Hepatocyte (in vitro differentiated cells): ENCODE measurements at regions not wholly inside any gene's neighbourhood (a gene's known extent, or its start where the extent isn't known, plus 50 kb on each side); places are given as distances from the start of the nearest gene placed in this dataset.

ENCODE experiments used
- DNase-seq: peaks from one replicate; pipeline ENCODE4 v3.0.0-alpha.2; 2016; ENCODE audit warnings: low spot score
- H2AFZ ChIP-seq: fragments of 200-600 bp; sonication (generic); 2 replicates; pipeline ENCODE4 v1.6.0; 2016; ENCODE audit warnings: antibody characterized with exemption, mild to moderate bottlenecking
- H3K27ac ChIP-seq: fragments of 200-600 bp; sonication (generic); 2 replicates; pipeline ENCODE4 v1.5.1; 2016; ENCODE audit warnings: mild to moderate bottlenecking
- H3K27me3 ChIP-seq: fragments of 200-600 bp; sonication (generic); 2 replicates; pipeline ENCODE4 v1.6.1; 2016
- H3K36me3 ChIP-seq: fragments of 200-600 bp; sonication (generic); replicated peaks from 2 replicates; pipeline ENCODE4 v1.5.1; 2016; ENCODE audit warnings: low read depth; ENCODE audit not compliant: insufficient read depth
- H3K4me1 ChIP-seq: fragments of 200-600 bp; sonication (generic); 2 replicates; pipeline ENCODE4 v1.5.1; 2016; ENCODE audit warnings: mild to moderate bottlenecking, moderate library complexity; ENCODE audit not compliant: insufficient read depth
- H3K4me2 ChIP-seq: fragments of 200-600 bp; sonication (generic); 2 replicates; pipeline ENCODE4 v1.6.0; 2016
- H3K4me3 ChIP-seq: fragments of 200-600 bp; sonication (generic); 2 replicates; pipeline ENCODE4 v1.5.1; 2016; ENCODE audit warnings: mild to moderate bottlenecking
- H3K79me2 ChIP-seq: fragments of 200-600 bp; sonication (generic); 2 replicates; pipeline ENCODE4 v1.6.0; 2017; ENCODE audit warnings: mild to moderate bottlenecking
- H3K9me2 ChIP-seq: fragments of 200-600 bp; sonication (generic); replicated peaks from 2 replicates; pipeline ENCODE4 v1.6.0; 2017; ENCODE audit warnings: mild to moderate bottlenecking; ENCODE audit not compliant: insufficient read depth
- H3K9me3 ChIP-seq: fragments of 200-600 bp; sonication (generic); 2 replicates; pipeline ENCODE4 v1.5.1; 2016; ENCODE audit warnings: low read depth, mild to moderate bottlenecking
- H4K20me1 ChIP-seq: fragments of 200-600 bp; sonication (generic); 2 replicates; pipeline ENCODE4 v1.6.0; 2016; ENCODE audit warnings: mild to moderate bottlenecking; ENCODE audit not compliant: insufficient read depth, poor library complexity, severe bottlenecking
- CTCF ChIP-seq: fragments of 200-600 bp; sonication (generic); IDR thresholded peaks from 2 replicates; pipeline ENCODE4 v1.5.1; 2016; ENCODE audit warnings: antibody characterized with exemption, mild to moderate bottlenecking; ENCODE audit not compliant: poor library complexity
- EZH2 ChIP-seq: fragments of 200-600 bp; sonication (generic); IDR thresholded peaks from 2 replicates; pipeline ENCODE4 v1.6.1; 2016; ENCODE audit warnings: antibody characterized with exemption, mild to moderate bottlenecking, borderline replicate concordance
- EZH2phosphoT487 ChIP-seq: fragments of 200-600 bp; sonication (generic); IDR thresholded peaks from one replicate; pipeline ENCODE4 v1.6.1; 2018; ENCODE audit warnings: antibody characterized with exemption, mild to moderate bottlenecking, low read depth, moderate library complexity; ENCODE audit not compliant: unreplicated experiment, severe bottlenecking
- WGBS: methylation state at CpG from one replicate; pipeline ENCODE4 v1.1.6; 2016; ENCODE audit warnings: low lambda C conversion rate; ENCODE audit errors: missing lambda C conversion rate; 5-methylcytosine and 5-hydroxymethylcytosine counted together

GRCh38 chr3:22091329-22091728, 340.3 kb upstream of the ZNF385D start:
- H3K79me2 ChIP-seq: no peaks in the 10 kb centered on the region
- H3K27ac ChIP-seq: no peak overlapping the region
- TF ChIP-seq CTCF: no peak
- no peak for TF ChIP-seq EZH2phosphoT487
- no peak for TF ChIP-seq EZH2
- no peaks in the 10 kb centered on the region for H3K9me2 ChIP-seq
- H4K20me1 ChIP-seq: no peaks in the 10 kb centered on the region
- no peak overlapping the region for H2AFZ ChIP-seq
- DNase-seq: no peak
- no peaks in the 10 kb centered on the region for H3K4me1 ChIP-seq
- H3K36me3 ChIP-seq: no peaks in the 10 kb centered on the region
- H3K4me3 ChIP-seq: no peak overlapping the region
- 78% methylated on average over 2 of the region's 2 CpGs for WGBS
- no peaks in the 10 kb centered on the region for H3K27me3 ChIP-seq
- H3K9me3 ChIP-seq: no peaks in the 10 kb centered on the region
- H3K4me2 ChIP-seq: no peak overlapping the region

DNA sequence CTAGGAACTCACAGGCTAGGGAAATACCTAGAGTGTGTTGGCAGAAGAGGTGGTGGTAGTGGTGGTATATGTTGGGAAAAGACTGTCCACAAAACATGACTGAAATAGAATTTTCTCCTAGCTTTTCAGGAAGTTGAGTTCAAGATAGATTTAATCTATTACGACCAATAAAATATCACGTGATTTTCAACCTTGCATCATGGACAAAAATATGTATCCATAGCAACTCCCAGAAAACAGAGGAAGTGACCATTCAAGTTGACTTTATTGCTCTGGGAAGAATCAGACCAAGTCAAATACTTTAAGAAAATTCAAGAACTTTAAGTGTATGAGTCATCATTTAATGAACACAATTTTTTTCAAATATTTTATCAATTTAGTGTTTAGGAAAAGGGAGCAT, 347.0 kb upstream of the ZNF385D start:
- H3K4me3 ChIP-seq: no peak overlapping the region
- H3K4me1 ChIP-seq: no peaks in the 10 kb centered on the region
- no peaks in the 10 kb centered on the region for H3K36me3 ChIP-seq
- H3K9me2 ChIP-seq: no peaks in the 10 kb centered on the region
- no peaks in the 10 kb centered on the region for H4K20me1 ChIP-seq
- H3K4me2 ChIP-seq: no peak overlapping the region
- H3K27me3 ChIP-seq: no peaks in the 10 kb centered on the region
- TF ChIP-seq EZH2phosphoT487 (no peak), EZH2 (no peak), CTCF (no peak)
- H3K9me3 ChIP-seq: no peaks in the 10 kb centered on the region
- no peaks in the 10 kb centered on the region for H3K79me2 ChIP-seq
- WGBS: 80% methylated on average over 2 of the region's 2 CpGs
- no peak overlapping the region for H3K27ac ChIP-seq
- no peak overlapping the region for H2AFZ ChIP-seq
- DNase-seq: no peak

DNA sequence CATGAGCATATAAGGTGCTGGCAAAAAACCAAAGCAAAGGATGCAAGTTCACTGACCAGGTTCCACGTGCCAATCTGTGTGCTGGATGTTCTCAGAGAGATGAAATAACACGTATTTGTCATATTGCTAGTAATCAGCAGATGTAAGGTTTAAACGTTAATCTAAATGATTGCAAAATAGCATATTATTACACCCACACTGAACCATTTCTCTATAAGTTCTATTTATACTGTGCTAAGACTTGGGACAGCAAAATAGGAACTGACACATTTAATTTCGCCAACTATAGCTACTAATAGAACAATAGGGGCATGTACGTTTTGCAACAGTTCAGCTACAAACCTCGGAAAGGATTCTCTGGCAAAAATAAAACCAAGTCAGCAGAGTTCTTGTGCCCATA, 350.3 kb upstream of the ZNF385D start:
- Histone ChIP-seq H3K36me3 (no peaks in the 10 kb centered on the region), H3K27me3 (no peaks in the 10 kb centered on the region), H3K9me2 (no peaks in the 10 kb centered on the region), H2AFZ (no peak overlapping the region), H3K9me3 (no peaks in the 10 kb centered on the region), H3K27ac (no peak overlapping the region), H3K4me1 (no peaks in the 10 kb centered on the region), H3K4me2 (no peak overlapping the region), H4K20me1 (no peaks in the 10 kb centered on the region), H3K79me2 (no peaks in the 10 kb centered on the region), H3K4me3 (no peak overlapping the region)
- no peak for DNase-seq
- 80% methylated on average over 6 of the region's 6 CpGs for WGBS
- TF ChIP-seq EZH2phosphoT487: no peak

DNA sequence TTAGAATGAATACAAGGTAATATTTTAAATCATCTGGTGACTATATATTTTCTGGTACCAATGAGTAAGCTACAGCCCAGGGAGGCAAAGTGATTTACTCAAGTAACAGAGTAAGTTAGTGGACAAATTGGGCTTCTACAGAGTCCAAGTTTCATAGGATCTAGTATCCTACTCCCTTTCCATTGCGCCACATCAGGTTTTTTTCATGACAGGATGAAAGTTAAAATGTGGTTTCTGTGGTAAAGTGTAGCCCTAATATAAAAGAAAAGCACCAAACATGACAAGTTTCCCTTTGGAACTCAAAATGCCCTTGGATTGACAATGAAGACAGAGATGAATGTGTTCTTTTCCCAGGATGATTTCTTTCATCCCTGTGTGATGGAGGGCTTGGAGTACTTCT, 350.8 kb upstream of the ZNF385D start:
- Histone ChIP-seq H2AFZ (no peak overlapping the region), H3K9me2 (no peaks in the 10 kb centered on the region), H3K4me2 (no peak overlapping the region), H3K27ac (no peak overlapping the region), H3K79me2 (no peaks in the 10 kb centered on the region), H3K27me3 (no peaks in the 10 kb centered on the region), H3K9me3 (no peaks in the 10 kb centered on the region), H4K20me1 (no peaks in the 10 kb centered on the region), H3K36me3 (no peaks in the 10 kb centered on the region), H3K4me1 (no peaks in the 10 kb centered on the region), H3K4me3 (no peak overlapping the region)
- TF ChIP-seq EZH2phosphoT487 (no peak), EZH2 (no peak), CTCF (no peak)
- DNase-seq: no peak
- WGBS: 100% methylated on average over 1 of the region's 1 CpG
